ENCODE measurements at regions not wholly inside any gene's neighbourhood (a gene's known extent, or its start where the extent isn't known, plus 50 kb on each side); places are given as distances from the start of the nearest gene placed in this dataset.

GRCh38 chr15:53875139-53875538 lies 103.1 kb upstream of the UNC13C start:
- TF ChIP-seq, protein P1, sequence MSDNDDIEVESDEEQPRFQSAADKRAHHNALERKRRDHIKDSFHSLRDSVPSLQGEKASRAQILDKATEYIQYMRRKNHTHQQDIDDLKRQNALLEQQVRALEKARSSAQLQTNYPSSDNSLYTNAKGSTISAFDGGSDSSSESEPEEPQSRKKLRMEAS (IDR thresholded peaks at IDR 0.05; ENCODE audit: insufficient read depth, insufficient read length): no peak
- no peak for TF ChIP-seq POLR2A (IDR thresholded peaks at IDR 0.05; ENCODE audit: low read depth, low read length)
